Panc1 (cell line): ENCODE measurements at regions not wholly inside any gene's neighbourhood (a gene's known extent, or its start where the extent isn't known, plus 50 kb on each side); places are given as distances from the start of the nearest gene placed in this dataset.

ENCODE experiments used
- CTCF ChIP-seq: fragments of 450-650 bp; IDR thresholded peaks from 2 replicates; pipeline ENCODE4 v1.5.1; 2017; ENCODE audit warnings: mild to moderate bottlenecking
- REST ChIP-seq, 2 experiments: IDR thresholded peaks; 2 replicates each; pipeline ENCODE4 v1.6.1; 2011 to 2012; ENCODE audit warnings: low read depth in 2 of 2, control low read depth in 1 of 2, low read length in 1 of 2, mild to moderate bottlenecking in 1 of 2, moderate library complexity in 1 of 2; ENCODE audit not compliant: insufficient read depth in 1 of 2

DNA sequence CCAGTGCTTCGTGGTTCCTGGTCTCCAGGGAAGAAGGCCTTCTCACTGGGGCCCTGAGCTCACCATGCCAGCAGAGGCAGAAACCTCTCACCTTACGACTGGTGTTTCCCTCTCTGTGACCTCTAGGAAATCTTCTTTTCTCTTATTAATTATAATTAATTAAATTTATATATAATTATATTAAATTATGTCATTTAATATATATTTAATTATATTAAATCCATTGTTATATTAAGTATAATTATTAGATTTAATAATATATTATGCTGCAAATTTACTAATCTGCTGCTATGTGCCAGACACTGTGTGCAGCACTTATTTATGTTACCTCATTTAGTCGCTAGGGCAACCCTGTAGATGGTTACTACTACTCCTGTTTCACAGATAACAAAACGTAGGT lies 70.3 kb upstream of the MBIP start:
- TF ChIP-seq CTCF = no peak
- TF ChIP-seq REST (IDR thresholded peaks at IDR 0.05; ENCODE audit: insufficient read depth in 1 of 2, low read depth in 2 of 2, low read length in 1 of 2) = no peak
